NCI-H2171 (cell line): ENCODE measurements at regions not wholly inside any gene's neighbourhood (a gene's known extent, or its start where the extent isn't known, plus 50 kb on each side); places are given as distances from the start of the nearest gene placed in this dataset.
"Not testable (repeated sequence)": the region's sequence is repeated elsewhere in the genome, so short reads cannot be mapped to it uniquely, and the experiment has no call there.

Experiments
- DNase-seq: peaks from one replicate; lab custom pipeline; 2025; lab: John Stamatoyannopoulos, UW

DNA sequence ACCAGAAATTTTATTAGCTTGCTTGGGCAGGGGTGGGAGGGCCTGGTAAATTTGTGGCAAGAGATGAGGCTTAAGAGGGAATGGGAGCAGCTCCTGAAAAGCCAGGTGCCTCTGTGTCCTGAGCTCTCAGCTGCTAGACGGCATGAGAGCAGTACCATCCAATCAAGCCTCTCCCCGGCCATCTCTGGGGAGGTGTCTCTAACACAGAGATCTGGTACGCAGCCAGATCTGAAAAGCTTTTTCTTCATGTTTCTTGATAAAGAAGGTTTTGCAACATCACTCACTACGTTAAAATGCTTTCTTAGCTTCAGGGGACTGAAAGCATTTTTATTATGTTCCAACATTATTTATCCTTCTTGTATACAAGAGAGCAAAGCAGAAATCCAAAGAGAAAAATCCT lies 488.2 kb downstream of the RBFOX1 start:
- no peak for DNase-seq

DNA sequence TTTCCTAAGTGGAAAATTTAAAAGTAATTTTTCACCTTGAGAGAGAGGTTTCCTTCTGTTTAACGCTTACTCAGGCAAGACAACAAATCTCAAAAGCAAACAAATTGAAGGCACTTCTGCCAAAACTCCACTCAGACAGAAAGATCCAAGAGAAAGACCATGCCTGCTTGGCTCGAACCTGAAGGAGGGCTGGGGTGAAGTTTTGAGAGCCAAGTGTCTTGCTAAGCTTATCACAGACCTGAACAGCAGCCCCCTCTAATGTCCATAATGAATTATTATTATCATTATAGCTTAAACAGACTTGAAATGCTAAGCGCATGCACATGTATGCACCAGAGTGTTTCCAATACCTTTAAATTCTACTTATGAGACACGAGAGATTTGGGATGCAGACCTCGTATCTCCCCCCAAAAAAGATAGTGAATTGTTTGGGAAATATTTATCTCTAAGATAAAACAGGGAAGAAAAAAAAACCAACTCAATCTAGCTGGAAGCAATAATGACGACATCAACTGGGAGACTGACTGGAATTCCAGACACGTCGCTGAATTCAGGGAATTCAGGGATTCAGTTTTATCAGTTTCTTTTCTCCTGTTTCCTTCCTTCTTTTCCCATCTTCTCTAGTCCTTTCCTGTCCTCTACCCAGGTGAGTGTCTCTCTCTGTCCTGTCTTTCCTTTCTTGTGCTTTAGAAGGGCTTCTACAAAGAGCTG lies 473.2 kb downstream of the RBFOX1 start:
- DNase-seq = no peak

GRCh38 chr16:7804635-7805195 lies 472.1 kb downstream of the RBFOX1 start:
- no peak for DNase-seq

- no peak for DNase-seq
Observed at GRCh38 chr16:7792346-7792745, 459.7 kb downstream of the RBFOX1 start.

DNA sequence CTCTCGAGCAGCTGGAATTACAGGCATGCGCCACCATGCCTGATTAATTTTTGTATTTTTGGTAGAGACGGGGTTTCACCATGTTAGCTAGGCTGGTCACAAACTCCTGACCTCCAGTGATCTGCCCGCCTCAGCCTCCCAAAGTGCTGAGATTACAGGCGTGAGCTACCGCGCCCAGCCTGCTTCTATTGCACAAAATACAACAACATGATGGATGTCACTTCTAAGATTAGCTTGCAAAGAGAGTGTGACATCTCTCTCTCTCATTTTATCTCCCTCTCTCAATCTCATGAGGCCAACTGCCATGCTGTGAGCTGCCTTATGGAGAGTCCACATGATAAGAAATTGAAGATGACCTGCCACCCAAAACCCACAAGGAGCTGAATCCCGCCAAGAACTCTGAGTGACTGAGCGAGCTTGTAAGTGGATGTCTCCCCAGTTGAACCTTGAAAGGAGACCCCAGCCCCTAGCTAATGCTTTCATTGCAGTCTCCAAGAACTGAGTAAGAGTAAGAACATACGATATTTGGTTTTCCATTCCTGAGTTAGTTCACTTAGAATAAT lies 458.5 kb downstream of the RBFOX1 start:
- DNase-seq = no peak

- DNase-seq = no peak
Observed at GRCh38 chr16:7775072-7775488, 442.4 kb downstream of the RBFOX1 start.

DNA sequence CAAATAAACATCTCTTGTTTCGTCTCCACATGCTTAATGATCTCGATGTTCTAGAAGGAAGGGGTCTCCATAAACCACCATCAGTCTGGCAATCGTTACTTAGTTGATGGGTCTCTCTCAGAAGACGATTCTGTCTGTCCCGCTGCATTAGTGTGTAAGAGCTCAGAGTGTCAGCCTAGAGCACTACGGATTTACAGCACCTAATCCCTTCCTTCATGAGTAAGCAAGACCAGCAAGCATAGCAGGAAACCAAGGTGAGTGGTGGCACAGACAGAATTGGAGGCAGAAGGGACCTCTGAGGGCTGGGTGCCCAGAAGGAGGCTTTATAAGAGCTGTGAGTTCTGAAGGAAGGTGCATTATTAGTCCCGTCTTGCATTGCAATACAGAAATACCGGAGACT lies 440.1 kb downstream of the RBFOX1 start:
- DNase-seq = no peak

DNA sequence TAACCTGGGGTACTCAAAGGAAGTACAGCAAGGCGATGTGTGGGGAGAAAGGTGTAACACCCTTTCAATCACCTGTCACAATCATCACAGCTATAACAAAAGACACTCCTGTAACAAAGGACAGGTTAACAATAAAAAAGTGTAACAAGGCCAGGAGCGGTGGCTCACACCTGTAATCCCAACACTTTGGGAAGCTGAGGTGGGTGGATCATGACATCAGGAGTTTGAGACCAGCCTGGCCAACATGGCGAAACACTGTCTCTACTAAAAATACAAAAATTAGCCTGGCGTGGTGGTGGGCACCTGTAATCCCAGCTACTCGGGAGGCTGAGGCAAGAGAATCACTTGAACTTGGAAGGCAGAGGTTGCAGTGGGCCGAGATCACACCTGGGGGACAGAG lies 436.4 kb downstream of the RBFOX1 start:
- DNase-seq = not testable (repeated sequence)

GRCh38 chr16:7765079-7765550 lies 432.5 kb downstream of the RBFOX1 start:
- DNase-seq = no peak

DNA sequence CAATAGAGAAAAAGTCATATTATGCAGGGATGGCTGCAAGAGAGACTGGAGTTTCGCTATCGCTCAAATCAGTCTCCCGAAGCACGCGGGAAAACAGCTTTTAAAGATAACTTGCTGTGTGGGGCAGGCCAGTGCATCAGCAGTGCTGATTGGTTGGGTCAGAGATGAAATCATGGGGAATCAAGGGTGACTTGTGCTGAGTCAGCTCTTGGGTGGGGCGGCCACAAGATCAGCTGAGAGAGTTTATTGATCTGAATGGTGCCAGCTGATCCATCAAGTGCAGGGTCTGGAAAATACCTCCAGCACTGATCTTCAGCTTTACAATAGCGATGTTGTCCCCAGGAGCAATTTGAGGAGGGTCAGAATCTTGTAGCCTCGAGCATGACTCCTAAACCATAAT lies 430.5 kb downstream of the RBFOX1 start:
- no peak for DNase-seq
